PC-3 (cell line): ENCODE measurements at regions not wholly inside any gene's neighbourhood (a gene's known extent, or its start where the extent isn't known, plus 50 kb on each side); places are given as distances from the start of the nearest gene placed in this dataset.

Experiments used
- CTCF ChIP-seq: fragments of 300-600 bp; sonication (generic); conservative IDR thresholded peaks from 2 replicates; pipeline ENCODE4 v1.5.1; 2017; ENCODE audit warnings: antibody characterized with exemption, low read depth, mild to moderate bottlenecking, low read length
- EZH2 ChIP-seq: fragments of 300-600 bp; sonication (generic); IDR thresholded peaks from one replicate; pipeline ENCODE4 v1.6.1; 2017; ENCODE audit warnings: antibody characterized with exemption, mild to moderate bottlenecking, low read length; ENCODE audit not compliant: unreplicated experiment

GRCh38 chrX:45566456-45566855 is 365.8 kb upstream of the DIPK2B start:
- TF ChIP-seq CTCF = no peak
- no peak for TF ChIP-seq EZH2
